ENCODE measurements at regions not wholly inside any gene's neighbourhood (a gene's known extent, or its start where the extent isn't known, plus 50 kb on each side); places are given as distances from the start of the nearest gene placed in this dataset.

DNA sequence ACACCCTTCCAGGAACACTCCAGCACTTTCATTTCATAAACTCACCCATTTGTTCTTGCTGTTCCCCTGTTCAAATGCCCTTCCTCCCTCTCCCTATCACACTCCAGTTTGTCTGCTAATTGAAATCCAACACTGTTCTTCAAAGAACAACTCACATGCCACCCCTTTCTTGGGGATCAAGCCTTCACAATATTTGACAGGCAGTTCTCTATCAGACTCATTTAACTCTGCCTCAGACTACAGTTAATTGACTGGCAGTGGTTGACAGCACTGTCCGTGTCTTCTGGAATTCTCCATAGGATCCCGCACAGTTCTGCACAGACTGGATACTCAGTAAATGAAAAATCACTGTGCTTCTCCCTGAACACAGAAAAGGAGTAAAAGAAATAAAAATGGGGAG is 87.8 kb downstream of the PMP22 start:
- intact Hi-C loops (cut with micrococcal nuclease): loop anchor here (10.0 kb wide), 1 partner anchor 1583 kb away; no protein-coding TSS in a partner anchor

- intact Hi-C loops (cut with micrococcal nuclease): loop anchor here (10.0 kb wide), 1 partner anchor 1581 kb away; no protein-coding TSS in a partner anchor
These were observed 89.8 kb downstream of the PMP22 start for GRCh38 chr17:15175356-15175755.

GRCh38 chr17:15171167-15172047 is 93.7 kb downstream of the PMP22 start:
- intact Hi-C loops (cut with micrococcal nuclease): loop anchor here (5.0 to 10.0 kb wide), 2 partner anchors 1577 to 1834 kb away; no protein-coding TSS in a partner anchor

- intact Hi-C loops (cut with micrococcal nuclease): loop anchor here (5.0 to 10.0 kb wide), 2 partner anchors 1575 to 1832 kb away; no protein-coding TSS in a partner anchor
These were observed 95.5 kb downstream of the PMP22 start for GRCh38 chr17:15169676-15170075.

DNA sequence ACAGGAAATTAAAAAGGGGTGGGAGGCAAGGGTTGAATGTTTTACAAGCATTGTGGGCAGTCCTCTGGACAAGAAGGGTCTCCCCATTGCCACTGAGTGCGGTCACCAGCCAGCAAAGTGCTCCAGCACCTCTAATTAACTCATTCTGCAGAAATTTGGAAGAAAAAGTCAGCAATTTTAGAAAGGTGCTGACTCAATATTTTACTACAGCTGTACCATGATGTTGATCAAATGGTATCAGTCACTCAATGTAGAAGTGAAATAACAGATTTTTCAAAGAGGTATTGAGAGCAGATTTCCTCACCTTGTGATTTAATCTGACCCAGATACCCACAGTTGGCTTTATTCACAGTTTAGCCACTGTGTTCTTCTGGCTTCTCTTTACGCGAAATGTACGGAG is 96.7 kb downstream of the PMP22 start:
- intact Hi-C loops (cut with micrococcal nuclease): no loop called here

DNA sequence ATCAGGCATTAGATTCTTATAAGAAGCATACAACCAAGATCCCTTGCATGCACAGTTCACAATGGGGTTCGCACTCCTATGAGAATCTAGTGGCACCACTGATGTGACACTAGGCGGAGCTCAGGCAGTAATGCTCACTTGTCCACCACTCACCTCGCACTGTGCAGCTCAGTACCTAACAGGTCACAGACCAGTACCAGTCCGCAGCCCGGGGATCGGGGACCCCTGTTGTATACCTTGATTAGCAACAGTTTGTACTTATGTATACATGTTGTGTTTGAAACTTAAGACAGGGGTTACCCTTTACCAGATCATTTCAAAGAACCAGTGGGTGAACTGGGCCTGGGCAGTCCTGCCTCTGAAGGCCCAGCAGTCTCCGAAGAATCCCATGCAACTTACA is 103.7 kb downstream of the PMP22 start:
- intact Hi-C loops (cut with micrococcal nuclease): no loop called here

DNA sequence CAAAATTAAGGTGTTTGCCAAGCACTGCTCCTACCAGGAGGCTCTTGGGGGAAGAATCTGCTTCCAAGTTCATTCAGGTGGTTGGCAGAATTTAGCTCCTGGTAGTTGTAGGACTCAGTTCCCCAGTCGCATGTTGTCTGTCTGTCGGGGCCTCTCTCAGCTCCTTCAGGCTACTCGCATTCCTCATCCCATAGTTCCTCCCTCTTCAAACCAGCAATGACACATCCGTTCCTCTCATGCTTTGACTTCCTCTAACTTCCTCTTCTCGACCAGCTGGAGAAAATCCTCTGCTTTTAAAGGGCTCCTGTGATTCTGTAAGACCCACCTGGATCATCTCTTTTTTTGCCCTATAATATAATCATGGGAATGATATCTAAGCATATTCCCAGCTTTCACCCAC is 108.1 kb downstream of the PMP22 start:
- intact Hi-C loops (cut with micrococcal nuclease): no loop called here

- intact Hi-C loops (cut with micrococcal nuclease): no loop called here
These were observed 110.5 kb downstream of the PMP22 start for GRCh38 chr17:15154618-15155017.

- intact Hi-C loops (cut with micrococcal nuclease): no loop called here
These were observed 119.5 kb downstream of the PMP22 start for GRCh38 chr17:15145621-15146020.

DNA sequence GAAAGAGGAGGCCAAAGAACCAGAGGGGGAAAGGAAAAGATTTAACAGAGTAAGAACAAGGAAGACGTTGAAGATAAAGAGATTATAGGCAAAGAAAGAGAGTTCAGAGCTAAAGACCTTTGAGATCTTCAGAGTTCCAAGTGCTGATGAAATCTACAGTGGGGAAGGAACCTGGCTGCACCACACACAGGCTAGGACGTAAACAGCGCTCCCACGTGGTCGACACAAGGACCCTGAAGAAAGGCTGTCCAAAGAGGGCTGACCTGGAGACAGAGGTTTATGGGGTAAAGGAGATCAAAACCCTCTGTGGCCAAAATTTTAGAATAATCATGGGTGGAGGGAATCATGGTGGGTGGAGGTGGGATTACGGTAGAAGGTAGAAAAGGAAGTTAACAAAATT is 121.6 kb downstream of the PMP22 start:
- intact Hi-C loops (cut with micrococcal nuclease): no loop called here

GRCh38 chr17:15134363-15134762 is 130.8 kb downstream of the PMP22 start:
- intact Hi-C loops (cut with micrococcal nuclease): no loop called here

- intact Hi-C loops (cut with micrococcal nuclease): no loop called here
These were observed 131.3 kb downstream of the PMP22 start for GRCh38 chr17:15133826-15134225.

DNA sequence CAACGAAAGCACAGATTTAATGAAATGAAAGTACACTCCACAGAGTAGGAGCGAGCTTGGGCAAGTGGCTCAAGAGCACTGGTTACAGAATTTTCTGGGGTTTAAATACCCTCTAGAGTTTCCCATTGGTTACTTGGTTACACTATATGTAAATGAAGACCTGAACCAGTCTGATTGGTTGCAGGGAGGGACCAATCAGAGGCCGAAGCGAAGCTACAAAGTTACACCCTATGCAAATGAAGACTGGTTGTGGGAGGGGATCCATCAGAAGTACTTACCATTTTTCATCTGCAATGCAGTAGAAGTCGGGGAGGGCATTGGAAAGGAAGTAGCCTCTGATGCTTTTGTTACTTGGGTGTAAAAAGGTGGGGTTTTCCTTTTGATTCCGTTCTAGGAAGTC is 132.0 kb downstream of the PMP22 start:
- intact Hi-C loops (cut with micrococcal nuclease): no loop called here

GRCh38 chr17:15130426-15130825 is 134.7 kb downstream of the PMP22 start:
- intact Hi-C loops (cut with micrococcal nuclease): no loop called here

- intact Hi-C loops (cut with micrococcal nuclease): no loop called here
These were observed 135.1 kb downstream of the PMP22 start for GRCh38 chr17:15129986-15130385.

- intact Hi-C loops (cut with micrococcal nuclease): no loop called here
These were observed 140.4 kb downstream of the PMP22 start for GRCh38 chr17:15124746-15125145.

DNA sequence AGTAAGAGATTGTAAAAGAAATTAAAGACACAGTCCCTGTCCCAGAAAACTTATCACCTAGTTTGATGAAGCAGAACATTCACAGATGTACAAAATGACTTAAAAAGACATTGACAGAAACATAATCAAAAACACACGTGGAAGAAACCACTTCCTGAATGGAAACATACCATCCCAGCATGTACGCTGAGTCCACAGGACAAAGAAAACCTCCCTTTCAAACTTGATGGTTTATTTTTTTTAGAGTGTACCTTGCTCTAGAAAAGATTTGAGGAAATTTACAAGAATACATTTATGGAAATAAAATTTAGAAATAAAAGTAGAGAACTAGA is 140.9 kb downstream of the PMP22 start:
- intact Hi-C loops (cut with micrococcal nuclease): no loop called here

DNA sequence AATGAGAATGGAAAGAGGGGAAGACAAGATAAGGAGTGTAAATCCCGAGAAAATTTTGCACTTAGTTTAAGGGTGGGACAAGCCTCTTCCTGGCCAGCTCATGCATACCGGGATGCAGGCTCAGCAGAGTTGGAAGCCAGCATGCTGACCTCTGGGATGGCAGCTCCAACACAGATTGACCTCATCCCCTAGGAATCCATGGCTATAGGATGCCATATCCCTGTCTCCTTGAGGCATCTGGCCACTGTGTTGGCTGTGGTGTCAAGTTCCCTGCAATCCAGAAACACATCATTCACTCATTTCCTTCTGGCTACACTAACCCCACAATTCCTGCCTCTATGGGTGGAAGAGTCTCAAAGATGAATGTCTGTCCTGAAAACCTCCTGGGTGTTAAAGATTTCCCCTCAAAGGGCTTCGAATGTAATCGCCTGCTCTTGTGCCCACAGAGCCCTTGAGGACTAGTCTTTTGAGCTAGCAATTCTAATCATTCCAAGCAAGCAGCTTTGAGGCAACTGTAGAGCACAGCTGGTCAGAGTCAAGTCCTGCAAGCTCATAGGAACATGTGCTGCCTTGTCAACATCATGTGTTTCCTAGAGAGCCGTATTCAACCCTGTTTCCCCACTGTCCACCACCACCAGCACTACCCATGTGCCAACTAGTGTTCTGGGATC is 141.4 kb downstream of the PMP22 start:
- intact Hi-C loops (cut with micrococcal nuclease): no loop called here

DNA sequence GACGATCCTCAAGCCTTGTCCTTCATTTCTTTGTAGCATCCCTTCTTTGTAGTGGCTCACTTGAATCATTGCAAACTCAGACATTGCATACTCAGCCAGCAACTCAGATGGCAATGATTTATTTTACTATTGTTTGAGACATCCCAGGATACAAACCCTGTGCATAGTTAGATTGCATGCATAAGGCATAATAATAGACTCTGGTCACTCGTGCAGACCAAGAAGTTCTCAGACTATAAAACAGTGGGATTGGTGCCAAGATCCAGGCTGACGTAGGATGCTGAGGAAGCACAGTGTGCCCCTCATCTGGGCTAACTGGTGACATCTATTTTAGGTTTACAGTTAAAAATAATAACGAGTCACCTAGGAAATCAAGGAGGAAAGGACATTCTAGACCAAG is 142.3 kb downstream of the PMP22 start:
- intact Hi-C loops (cut with micrococcal nuclease): no loop called here

DNA sequence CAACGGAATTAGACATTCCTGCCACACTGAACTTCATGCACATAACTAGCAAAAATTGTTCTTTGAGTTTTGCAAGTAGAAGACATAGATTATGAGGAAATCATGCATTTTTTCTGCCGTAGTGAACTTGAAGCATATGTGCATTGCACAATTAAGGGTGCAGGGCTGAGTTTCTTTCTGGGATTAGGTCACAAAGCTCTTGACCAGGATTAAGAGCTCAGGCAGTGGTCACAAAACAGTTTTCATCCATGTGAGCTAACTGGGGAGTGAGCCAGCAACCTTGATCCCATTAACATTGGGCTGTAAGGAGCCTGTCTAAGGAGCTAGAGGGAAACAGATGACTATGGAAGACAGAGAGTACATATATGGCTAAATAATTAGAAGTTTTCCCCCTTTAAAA is 143.7 kb downstream of the PMP22 start:
- intact Hi-C loops (cut with micrococcal nuclease): no loop called here

DNA sequence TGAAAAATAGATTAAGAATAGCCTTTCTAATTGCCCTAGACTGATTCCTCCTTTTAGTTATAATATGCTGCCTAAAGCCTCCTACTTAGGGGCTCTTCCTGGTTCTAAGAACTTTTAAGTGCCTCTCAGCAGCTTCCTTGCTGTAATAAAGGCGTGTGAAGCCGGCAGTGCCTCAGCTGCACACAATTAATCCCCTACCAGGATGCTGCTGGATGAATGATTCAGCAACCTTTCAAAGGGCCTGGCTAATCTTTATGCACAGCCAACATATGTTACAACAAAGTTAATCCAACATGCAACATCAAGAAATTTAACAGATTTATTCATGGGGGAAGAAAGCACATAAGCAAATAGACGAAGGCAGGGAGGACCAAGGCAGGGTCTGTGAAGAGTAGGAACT is 145.2 kb downstream of the PMP22 start:
- intact Hi-C loops (cut with micrococcal nuclease): no loop called here

DNA sequence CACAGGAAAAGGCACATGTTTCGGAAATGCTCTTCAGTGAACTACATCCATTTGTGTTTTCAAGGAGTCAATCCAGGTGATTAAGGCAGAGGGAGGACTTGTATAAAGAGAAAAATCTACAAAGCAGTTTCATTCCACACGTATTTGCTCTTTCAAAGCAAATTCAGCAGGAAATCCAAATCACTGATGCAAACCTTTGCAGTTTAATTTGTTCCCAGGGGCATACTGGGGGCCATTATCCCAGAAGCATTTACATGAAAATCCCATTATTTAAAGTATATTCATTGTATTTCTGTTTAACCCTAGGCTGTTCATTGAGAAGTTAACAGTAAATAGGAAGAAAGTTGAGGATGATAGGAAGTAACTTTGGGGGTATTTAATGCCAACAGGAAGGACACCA is 147.9 kb downstream of the PMP22 start:
- intact Hi-C loops (cut with micrococcal nuclease): no loop called here

Data from T-helper 1 cell treated with Interleukin-12 subunit alpha and Interleukin-12 subunit beta and Interleukin-4 antibody, amounts not matched to agents 30 ng/mL and 1 ng/mL, for 36 hours (primary cell).